Suppressor macrophage treated with lipopolysaccharide for 4 hours (primary cell): ENCODE measurements at regions not wholly inside any gene's neighbourhood (a gene's known extent, or its start where the extent isn't known, plus 50 kb on each side); places are given as distances from the start of the nearest gene placed in this dataset.

ENCODE experiments used
- DNase-seq: peaks from one replicate; pipeline ENCODE4 v3.0.0-alpha.2; 2020

GRCh38 chr1:3954170-3955169, 54.4 kb upstream of the C1orf174 start:
- no peak for DNase-seq

DNA sequence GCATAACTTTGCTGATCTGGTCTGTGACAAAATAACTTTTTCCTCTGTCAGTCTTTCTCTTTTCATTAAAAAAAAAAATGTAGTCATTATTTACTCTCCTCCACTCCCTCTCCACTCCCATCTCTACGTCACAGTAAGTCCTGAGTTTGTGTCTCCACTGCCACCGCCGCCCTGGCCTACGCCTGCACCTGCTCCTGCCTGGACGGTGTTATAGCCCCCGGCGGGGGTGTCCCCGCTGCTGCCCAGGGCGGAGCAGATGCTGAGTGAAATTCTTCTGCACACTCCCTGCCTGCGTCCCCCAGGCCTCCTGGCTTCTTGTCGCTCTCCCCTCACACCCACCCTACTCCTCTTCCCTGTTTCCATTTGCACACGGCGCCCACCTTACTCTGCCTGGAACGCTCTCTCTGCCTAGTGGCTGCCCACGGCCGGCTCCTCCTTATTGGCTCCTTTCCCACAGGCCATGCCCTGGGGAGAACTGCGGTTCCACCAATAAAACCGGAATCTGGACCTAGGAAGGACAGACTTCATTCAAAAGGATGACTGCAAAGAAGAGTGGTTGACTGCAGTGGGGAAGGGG, 55.2 kb upstream of the C1orf174 start:
- no peak for DNase-seq

- peak; percentile 3 for DNase-seq
Measured at GRCh38 chr1:3956527-3957170, 56.6 kb upstream of the C1orf174 start.

- no peak for DNase-seq
Measured at GRCh38 chr1:3959361-3959760, 59.3 kb upstream of the C1orf174 start.

DNA sequence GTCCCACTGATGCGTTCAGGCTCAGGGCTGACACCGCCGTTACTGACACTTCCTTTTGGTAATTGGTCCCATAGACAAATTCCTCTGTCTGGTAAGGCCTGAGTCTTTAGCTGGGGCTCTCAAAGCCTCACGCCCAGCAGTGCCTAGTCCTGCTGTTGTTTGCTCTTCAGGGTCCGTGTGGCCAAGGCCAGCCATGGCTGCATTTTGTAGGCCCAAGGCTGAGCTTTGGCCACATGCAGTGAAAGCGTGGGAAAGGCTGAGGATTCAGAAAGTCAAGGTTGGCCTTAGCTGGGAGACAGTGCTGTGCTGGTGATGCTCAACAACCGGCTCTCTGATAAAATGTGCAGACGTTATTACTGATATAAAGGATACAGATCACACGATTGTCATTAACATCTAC, 63.5 kb upstream of the C1orf174 start:
- no peak for DNase-seq

DNA sequence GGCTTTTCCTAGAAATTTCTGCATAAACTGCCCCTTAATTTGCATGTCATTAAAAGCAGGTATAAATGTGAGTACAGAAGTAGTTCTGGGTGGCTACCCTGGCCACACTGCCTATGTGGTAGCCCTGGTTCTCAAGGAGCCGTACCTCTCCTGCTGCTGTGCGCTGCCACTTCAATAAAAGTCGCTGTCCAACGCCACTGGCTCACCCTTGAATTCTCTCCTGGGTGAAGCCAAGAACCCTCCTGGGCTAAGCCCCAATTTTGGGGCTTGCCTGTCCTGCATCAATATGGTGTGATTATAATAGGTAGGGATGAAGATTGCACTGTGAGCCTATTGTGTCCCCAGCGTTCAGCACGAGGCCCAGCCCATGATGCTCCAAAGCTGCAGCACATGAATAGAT, 65.6 kb upstream of the C1orf174 start:
- DNase-seq = no peak

GRCh38 chr1:3968851-3969250, 68.8 kb upstream of the C1orf174 start:
- DNase-seq = no peak

DNA sequence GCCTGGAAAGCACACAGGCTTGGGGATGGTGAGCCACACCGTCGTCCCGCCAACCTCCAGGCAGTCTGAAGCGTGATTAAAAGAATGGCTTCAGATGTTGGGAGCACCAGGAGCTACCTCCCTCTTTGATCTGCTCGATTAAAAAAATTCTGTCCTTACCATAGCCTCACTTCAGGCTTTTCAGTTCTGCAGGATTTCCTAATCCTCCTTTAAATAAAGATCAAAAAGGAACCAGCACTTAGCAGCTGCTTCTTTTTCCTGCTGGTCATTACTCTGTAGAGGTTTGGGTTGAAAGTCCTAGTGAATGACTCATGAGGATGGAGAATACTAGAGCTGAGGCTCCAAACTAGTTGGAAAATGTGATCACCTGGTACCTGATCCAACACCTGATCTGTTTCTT, 71.9 kb upstream of the C1orf174 start:
- DNase-seq = no peak

- DNase-seq = no peak
Measured at GRCh38 chr1:3975903-3976630, 76.0 kb upstream of the C1orf174 start.

- DNase-seq = no peak
Measured at GRCh38 chr1:3976821-3977220, 76.7 kb upstream of the C1orf174 start.

DNA sequence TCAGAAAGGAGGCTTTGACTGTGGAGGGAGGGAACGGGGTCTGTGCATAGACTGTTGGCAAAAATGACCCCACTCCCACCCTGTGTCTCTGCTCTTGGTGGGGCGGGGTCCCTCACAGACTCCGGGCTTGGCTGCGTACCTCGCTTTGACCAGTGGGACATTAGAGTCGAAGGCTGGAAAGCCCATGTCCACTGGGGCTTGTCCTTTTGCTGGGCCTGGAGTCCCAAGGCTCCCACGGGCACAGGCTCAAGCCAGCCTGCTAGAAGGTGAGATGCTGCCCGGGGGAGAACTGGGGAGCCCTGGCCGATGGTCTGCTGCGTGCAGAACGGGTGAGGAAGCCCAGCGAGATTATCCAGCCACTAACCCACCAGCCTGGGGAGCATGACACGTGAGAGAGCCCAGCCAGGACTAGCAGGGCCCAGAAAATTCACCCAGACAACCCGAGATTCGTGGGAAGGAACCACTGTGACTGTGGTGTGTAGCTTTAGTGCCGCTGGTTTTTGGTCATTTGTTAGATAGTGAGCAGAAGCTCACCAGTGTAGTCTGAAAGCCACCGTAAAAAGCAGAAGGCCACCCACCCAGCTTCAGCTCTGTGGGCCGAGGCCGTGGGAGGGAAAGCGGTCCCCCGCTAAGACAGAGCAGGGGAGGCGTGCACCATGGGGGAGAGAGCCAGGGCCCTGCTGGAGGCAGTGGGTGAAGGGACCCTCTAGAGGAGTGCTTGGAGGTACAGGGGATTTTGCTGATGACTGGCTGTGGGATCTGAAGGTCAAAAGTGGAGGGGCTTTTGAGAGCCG, 78.3 kb upstream of the C1orf174 start:
- no peak for DNase-seq

GRCh38 chr1:3978990-3979325, 78.9 kb upstream of the C1orf174 start:
- no peak for DNase-seq

DNA sequence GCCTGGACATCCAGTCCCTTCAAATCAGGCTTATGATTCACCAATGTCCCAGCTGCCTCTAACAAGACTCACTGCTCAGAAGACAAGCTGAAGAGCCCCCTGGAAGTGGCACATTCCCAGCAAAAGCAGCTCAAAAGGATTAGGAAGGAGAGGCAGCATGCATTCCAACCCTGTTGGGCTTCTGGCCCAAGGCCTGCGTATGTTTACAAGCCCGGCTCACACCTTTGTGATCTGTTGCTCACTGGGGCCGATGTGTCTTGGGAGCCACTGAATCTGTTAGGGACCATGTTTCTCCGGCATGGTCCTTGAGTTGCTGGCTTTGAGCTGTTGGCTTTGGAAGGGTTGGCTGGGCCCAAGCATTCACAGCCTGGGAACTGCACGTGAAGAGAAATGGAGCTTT, 81.2 kb upstream of the C1orf174 start:
- no peak for DNase-seq

DNA sequence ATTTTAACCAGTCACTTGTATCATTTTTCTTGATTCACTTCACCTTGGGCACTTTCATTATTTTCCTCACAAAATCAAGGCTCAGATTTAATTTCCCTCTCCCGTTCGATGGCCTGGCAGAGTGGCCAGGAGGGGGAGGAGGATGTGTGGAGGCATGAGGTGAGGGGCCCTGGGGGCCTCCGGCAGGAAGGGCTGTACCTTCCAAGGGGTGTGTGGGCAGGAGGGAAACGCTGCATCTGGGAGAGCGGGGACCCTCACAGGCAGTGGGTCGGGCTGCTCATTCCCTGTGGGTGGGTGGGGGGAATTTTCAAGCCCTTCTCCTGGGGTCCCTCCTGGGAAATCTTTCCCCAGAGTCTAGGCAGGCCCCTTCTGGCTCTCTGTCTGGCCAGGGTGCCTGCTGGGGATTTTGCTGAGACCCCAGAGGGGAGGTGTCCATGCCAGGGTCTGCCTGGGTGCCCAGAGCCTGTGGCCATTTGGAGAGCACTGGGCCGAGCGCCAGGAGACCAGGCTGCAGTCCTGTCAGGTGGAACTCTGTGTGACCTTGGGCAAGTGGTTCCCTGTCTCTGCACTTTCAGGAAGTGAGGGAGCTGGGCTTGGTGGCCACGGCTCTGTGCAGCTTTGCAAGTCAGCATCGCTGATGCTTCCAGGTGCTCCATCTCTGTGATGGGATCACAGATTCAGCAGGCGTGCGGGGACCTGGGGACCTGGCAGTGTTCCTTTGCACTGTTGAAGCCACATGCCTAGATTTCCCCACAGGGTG, 81.9 kb upstream of the C1orf174 start:
- no peak for DNase-seq

DNA sequence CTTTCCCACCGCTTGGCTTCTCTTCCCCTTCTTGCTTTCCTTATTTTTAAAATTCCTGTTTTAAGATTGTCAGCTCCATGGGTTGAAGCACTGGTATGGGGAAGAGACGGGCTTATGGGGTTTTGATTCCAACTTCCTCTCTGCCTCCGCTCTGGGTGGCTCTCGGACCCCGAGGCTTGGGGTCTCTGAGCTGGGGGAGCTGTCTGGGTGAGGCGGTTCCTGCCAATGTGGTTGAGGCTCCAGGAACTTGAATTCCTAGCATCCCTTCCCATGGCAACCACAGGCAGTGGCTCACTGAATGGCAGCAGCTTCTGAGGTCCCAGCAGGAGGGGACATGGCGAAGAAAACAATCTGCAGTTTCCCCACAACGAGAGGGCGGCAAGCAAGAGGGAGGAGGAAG, 83.1 kb upstream of the C1orf174 start:
- DNase-seq = no peak

- DNase-seq = no peak
Measured at GRCh38 chr1:3984586-3984985, 84.5 kb upstream of the C1orf174 start.

DNA sequence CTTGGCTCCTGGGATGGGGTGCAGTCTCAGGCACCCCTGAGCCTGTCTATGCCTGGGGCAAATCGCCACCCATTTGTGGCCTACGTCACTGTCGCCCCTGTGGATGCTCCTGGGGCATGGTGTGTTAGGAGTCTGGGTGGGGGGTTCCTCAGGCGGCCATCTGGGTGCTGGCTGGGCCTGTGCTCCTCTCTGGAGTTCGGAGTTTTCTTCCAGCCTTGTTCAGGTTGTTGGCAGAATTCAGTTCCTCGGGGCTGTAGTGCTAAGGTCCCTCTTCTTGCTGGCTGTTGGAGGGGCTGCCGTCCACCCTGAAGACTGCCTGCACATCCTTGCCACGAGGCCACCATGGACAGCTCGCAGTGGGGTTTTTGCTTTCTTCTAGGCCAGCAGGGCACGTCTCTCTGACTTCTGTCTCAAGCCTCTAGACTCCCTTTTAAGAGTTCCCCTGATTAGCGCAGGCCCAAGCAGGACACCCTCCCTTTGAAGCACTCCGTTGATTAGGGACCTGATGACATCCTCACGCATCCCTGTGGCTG, 86.7 kb upstream of the C1orf174 start:
- no peak for DNase-seq

DNA sequence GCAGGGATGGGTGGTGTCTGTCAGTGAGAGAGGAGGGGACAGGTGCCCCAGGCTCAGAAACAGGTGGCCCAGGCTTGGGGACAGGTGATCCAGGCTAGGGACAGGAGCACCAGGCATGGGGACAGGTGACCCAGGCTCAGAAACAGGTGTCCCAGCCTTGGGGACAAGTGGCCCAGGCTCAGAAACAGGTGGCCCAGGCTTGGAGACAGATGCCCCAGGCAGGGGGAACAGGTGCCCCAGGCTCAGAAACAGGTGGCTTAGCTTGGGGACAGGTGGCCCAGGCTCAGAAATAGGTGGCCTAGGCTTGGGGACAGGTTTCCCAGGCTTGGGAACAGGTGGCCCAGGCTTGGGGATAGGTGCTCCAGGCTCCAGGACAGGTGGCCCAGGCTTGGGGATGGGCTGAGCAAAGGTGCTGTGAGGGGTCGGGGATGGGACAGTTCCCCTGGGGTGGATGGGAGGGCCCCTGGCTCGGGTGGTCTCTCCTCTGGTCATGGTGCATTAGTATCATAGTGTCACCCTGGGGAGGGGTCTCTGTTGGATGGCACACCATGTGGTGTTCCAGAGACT, 87.7 kb upstream of the C1orf174 start:
- no peak for DNase-seq

DNA sequence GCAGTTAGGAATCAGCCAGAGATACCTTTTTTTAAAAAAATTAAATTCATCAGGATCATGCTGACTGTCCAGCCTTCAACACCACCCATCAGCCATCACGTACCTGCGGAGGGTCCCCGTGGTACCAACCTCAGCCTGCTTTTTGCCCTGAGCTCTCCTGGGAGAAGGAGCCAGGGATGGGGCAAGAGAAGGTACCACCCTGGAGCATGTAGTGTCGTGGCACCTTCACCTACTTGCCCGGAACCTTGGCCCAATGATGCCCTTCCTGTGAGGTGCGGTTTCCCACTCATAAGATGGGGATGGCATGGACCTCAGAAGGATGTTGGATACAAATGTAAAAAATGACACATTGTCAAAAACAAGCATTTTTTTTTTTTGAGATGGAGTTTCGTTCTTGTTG, 88.4 kb upstream of the C1orf174 start:
- DNase-seq = no peak

DNA sequence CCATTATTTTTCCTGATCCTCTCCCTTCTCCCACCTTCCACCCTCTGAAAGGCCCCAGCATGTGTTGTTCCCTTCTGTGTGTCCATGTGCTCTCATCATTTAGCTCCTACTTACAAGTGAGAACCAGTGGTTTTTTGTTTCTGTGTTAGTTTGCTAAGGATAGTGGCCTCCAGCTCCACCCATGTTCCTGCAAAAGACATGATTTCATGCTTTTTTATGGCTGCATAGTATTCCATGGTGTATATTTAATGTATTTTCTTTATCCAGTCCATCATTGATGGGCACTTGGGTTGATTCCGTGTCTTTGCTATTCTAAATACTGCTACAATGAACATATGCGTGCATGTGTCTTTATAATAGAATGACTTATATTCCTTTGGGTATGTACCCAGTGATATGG, 89.4 kb upstream of the C1orf174 start:
- no peak for DNase-seq

DNA sequence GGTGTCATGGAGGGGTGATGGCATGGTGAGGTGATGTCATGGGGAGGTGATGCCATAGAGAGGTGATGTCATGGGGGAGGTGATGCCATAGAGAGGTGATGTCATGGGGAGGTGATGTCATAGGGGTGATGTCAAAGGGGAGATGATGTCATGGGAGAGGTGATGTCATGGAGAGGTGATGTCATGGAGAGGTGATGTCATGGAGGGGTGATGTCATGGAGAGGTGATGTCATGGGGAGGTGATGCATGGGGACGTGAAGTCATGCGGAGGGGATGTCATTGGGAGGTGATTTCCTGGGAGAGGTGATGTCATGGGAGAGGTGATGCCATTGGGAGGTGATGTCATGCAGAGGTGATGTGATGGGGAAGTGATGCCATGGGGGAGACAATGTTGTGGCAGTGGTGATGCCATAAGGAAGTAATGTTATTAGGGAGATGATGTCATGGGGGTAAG, 92.1 kb upstream of the C1orf174 start:
- DNase-seq = peak; percentile 1
